ENCODE measurements at regions not wholly inside any gene's neighbourhood (a gene's known extent, or its start where the extent isn't known, plus 50 kb on each side); places are given as distances from the start of the nearest gene placed in this dataset.
"Not testable (repeated sequence)": the region's sequence is repeated elsewhere in the genome, so short reads cannot be mapped to it uniquely, and the experiment has no call there.

GRCh38 chr15:44899775-44900174 is 56.7 kb upstream of the TERB2 start:
- not testable (repeated sequence) for H3K9me3 Mint-ChIP-seq; DNase-seq; H3K9me3 ChIP-seq (ENCODE audit: control insufficient read depth, insufficient read depth, low read length); H3K27ac Mint-ChIP-seq; H3K27me3 Mint-ChIP-seq (ENCODE audit: low read depth in 2 of 2); H3K4me3 ChIP-seq (ENCODE audit: low read length); H3K27me3 ChIP-seq (ENCODE audit: control insufficient read depth, insufficient read depth, low read length); H3K4me3 Mint-ChIP-seq; H3K4me1 Mint-ChIP-seq; H3K27ac ChIP-seq (ENCODE audit: low read length); ATAC-seq; H3K36me3 ChIP-seq (ENCODE audit: control insufficient read depth, insufficient read depth, low read length); H3K36me3 Mint-ChIP-seq; H3K4me1 ChIP-seq (ENCODE audit: control insufficient read depth, insufficient read depth, low read length)
- intact Hi-C loops (cut with micrococcal nuclease), result loop anchor here (2.0 kb wide), 1 partner anchor 89 kb away; no protein-coding TSS in a partner anchor
- 60% methylated on average over 1 of the region's 2 CpGs for WGBS (ENCODE audit: insufficient coverage)

- H3K27ac Mint-ChIP-seq; H3K27me3 Mint-ChIP-seq (ENCODE audit: low read depth in 2 of 2); H3K4me3 ChIP-seq (ENCODE audit: low read length); DNase-seq; H3K4me3 Mint-ChIP-seq; ATAC-seq; H3K9me3 Mint-ChIP-seq; H3K4me1 ChIP-seq (ENCODE audit: control insufficient read depth, insufficient read depth, low read length); H3K27me3 ChIP-seq (ENCODE audit: control insufficient read depth, insufficient read depth, low read length); H3K36me3 Mint-ChIP-seq; H3K4me1 Mint-ChIP-seq; H3K27ac ChIP-seq (ENCODE audit: low read length); H3K36me3 ChIP-seq (ENCODE audit: control insufficient read depth, insufficient read depth, low read length); intact Hi-C loops (cut with micrococcal nuclease); H3K9me3 ChIP-seq (ENCODE audit: control insufficient read depth, insufficient read depth, low read length): not testable (repeated sequence)
- WGBS (ENCODE audit: insufficient coverage), result 86% methylated on average over 2 of the region's 2 CpGs
Observed at GRCh38 chr15:44900796-44901195, 55.7 kb upstream of the TERB2 start.

- H3K4me1 ChIP-seq (ENCODE audit: control insufficient read depth, insufficient read depth, low read length); H3K27ac Mint-ChIP-seq; H3K4me1 Mint-ChIP-seq; ATAC-seq; H3K27me3 ChIP-seq (ENCODE audit: control insufficient read depth, insufficient read depth, low read length); H3K9me3 ChIP-seq (ENCODE audit: control insufficient read depth, insufficient read depth, low read length); H3K27ac ChIP-seq (ENCODE audit: low read length); DNase-seq; H3K4me3 ChIP-seq (ENCODE audit: low read length); H3K27me3 Mint-ChIP-seq (ENCODE audit: low read depth in 2 of 2); H3K9me3 Mint-ChIP-seq; H3K36me3 Mint-ChIP-seq; H3K36me3 ChIP-seq (ENCODE audit: control insufficient read depth, insufficient read depth, low read length); intact Hi-C loops (cut with micrococcal nuclease); H3K4me3 Mint-ChIP-seq: not testable (repeated sequence)
- WGBS (ENCODE audit: insufficient coverage), result 100% methylated on average over 1 of the region's 1 CpG
Observed at GRCh38 chr15:44903281-44903680, 53.2 kb upstream of the TERB2 start.

- H3K9me3 ChIP-seq (ENCODE audit: control insufficient read depth, insufficient read depth, low read length); H3K27ac ChIP-seq (ENCODE audit: low read length); ATAC-seq; H3K27me3 Mint-ChIP-seq (ENCODE audit: low read depth in 2 of 2); H3K4me1 Mint-ChIP-seq; H3K9me3 Mint-ChIP-seq; H3K4me3 Mint-ChIP-seq; intact Hi-C loops (cut with micrococcal nuclease); H3K36me3 ChIP-seq (ENCODE audit: control insufficient read depth, insufficient read depth, low read length); H3K4me1 ChIP-seq (ENCODE audit: control insufficient read depth, insufficient read depth, low read length); H3K27ac Mint-ChIP-seq; H3K27me3 ChIP-seq (ENCODE audit: control insufficient read depth, insufficient read depth, low read length); DNase-seq; H3K4me3 ChIP-seq (ENCODE audit: low read length); H3K36me3 Mint-ChIP-seq: not testable (repeated sequence)
- WGBS (ENCODE audit: insufficient coverage), result 64% methylated on average over 6 of the region's 6 CpGs
Observed at GRCh38 chr15:44904651-44905340, 51.7 kb upstream of the TERB2 start.

All from natural killer cell (primary cell).